Aorta (tissue), 5 donors: ENCODE measurements at regions not wholly inside any gene's neighbourhood (a gene's known extent, or its start where the extent isn't known, plus 50 kb on each side); places are given as distances from the start of the nearest gene placed in this dataset.
"Not testable (repeated sequence)": the region's sequence is repeated elsewhere in the genome, so short reads cannot be mapped to it uniquely, and the experiment has no call there.

Source experiments
- ATAC-seq: fragments of 200-7000 bp; cut with Tn5 transposase; one replicate; pipeline ENCODE4 v1.9.1; 2022; ENCODE audit warnings: moderate library complexity; ENCODE audit not compliant: low FRiP score
- DNase-seq, 2 donors: peaks; one replicate each; pipeline ENCODE4 v3.0.0-alpha.2; 2020
- H3K27ac ChIP-seq, 2 donors: one replicate each; pipeline ENCODE4 v1.5.1; 2013; ENCODE audit warnings: low read length in 2 of 2, mild to moderate bottlenecking in 2 of 2, moderate library complexity in 2 of 2, control low read depth in 1 of 2, inconsistent platforms in 1 of 2, low read depth in 1 of 2
- H3K27me3 ChIP-seq, 2 donors: one replicate each; pipeline ENCODE4 v1.6.1; 2013; ENCODE audit warnings: control low read depth in 1 of 2, low read length in 1 of 2, mild to moderate bottlenecking in 1 of 2, moderate library complexity in 1 of 2; ENCODE audit not compliant: insufficient read depth in 2 of 2, control insufficient read depth in 1 of 2
- H3K36me3 ChIP-seq, 2 donors: one replicate each; pipeline ENCODE4 v1.6.1; 2013; ENCODE audit warnings: control low read depth in 1 of 2, low read length in 1 of 2, mild to moderate bottlenecking in 1 of 2; ENCODE audit not compliant: insufficient read depth in 2 of 2, control insufficient read depth in 1 of 2
- H3K4me1 ChIP-seq, 2 donors: one replicate each; pipeline ENCODE4 v1.6.1; 2013; ENCODE audit warnings: low read length in 2 of 2, control low read depth in 1 of 2, mild to moderate bottlenecking in 1 of 2, moderate library complexity in 1 of 2; ENCODE audit not compliant: insufficient read depth in 2 of 2, control insufficient read depth in 1 of 2
- H3K4me3 ChIP-seq, 2 donors: one replicate each; pipeline ENCODE4 v1.5.1; 2013; ENCODE audit warnings: low read length in 2 of 2, control low read depth in 1 of 2, mild to moderate bottlenecking in 1 of 2
- H3K9me3 ChIP-seq: one replicate; pipeline ENCODE4 v1.6.1; 2013; ENCODE audit warnings: mild to moderate bottlenecking, low read length; ENCODE audit not compliant: control insufficient read depth
- WGBS, 2 donors: extraction: QIAGEN DNeasy Blood & Tissue Kit; methylation state at CpG; one replicate each; pipeline ENCODE4 v1.1.7; 2013; 5-methylcytosine and 5-hydroxymethylcytosine counted together
- intact Hi-C, 2 donors: fragments of 100-400 bp; cut with DNase I; formaldehyde crosslinking; loops; one replicate each; pipeline versions ENCODE4 v1.14.2 to v1.15.0; 2022
- donor health status: healthy with polysubstance abuse.
- donor health status: Bipolar disorder and iron deficiency.
- donor health status: DM: no; HTN: no; CAD: no.
- donor health status: DM: no; HTN: no; CAD: no.
- donor health status: DM: yes; HTN: yes; CAD: no.

DNA sequence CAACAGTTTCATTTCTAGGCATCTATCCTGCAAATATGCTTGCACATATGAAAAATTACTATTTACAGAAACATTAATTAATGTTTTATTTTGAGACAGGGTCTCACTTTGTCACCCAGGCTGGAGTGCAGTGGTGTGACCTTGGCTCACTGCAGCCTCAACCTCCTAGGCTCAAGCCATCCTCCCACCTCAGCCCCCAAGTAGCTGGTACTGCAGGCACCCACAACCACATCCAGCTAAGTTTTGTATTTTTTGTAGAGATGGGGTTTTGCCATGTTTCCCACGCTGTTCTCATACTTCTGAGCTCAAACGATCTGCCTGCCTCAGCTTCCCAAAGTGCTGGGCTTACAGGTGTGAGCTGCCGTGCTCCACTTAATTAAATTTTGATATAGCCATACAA is 86.2 kb upstream of the CCND2 start:
- H3K4me1 ChIP-seq, H3K27ac ChIP-seq, H3K9me3 ChIP-seq, ATAC-seq, H3K27me3 ChIP-seq, DNase-seq, H3K36me3 ChIP-seq, H3K4me3 ChIP-seq, intact Hi-C loops: not testable (repeated sequence)
- WGBS, 2 donors, result 41 to 44% methylated on average over 3 of the region's 3 CpGs

DNA sequence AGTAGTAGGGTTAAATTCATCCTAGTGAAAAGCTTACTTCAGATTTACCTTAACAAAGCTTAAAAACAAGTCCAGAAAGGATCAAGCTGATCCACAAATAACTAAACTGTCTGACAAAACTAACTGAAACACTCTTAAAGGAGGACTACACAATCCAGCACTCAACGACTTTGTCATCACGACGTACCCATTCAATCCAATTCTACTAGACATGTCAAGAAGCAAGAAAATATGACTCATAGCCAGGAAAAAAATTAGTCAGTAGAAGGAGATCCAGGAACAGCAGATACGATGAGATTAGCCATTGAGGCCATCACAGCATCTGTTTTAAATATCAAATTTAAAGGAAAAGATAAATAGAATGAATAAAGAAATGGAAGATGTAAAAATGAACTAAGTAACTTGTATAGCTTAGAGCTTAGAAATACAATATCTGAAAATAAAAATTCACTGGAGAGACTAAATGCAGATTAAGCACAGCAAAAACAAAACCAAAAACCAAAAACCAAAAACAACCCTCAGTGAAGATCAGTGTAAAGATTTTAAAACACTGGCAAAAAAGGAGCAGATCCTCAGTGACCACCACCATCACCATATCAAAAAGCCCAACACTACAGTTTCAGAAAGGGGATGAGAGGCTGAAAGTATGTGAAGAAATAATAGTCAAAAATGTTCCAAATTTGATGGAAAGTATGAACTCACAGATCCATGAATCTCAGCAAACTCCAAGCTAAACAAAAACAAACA is 95.0 kb upstream of the CCND2 start:
- H3K4me1 ChIP-seq, result no peaks in the 10 kb centered on the region
- no peak overlapping the region for H3K27ac ChIP-seq
- intact Hi-C loops, result no loop called here
- no peaks in the 10 kb centered on the region for H3K27me3 ChIP-seq
- 72 to 73% methylated on average over 4 of the region's 4 CpGs for WGBS, 2 donors
- no peaks in the 10 kb centered on the region for H3K36me3 ChIP-seq
- H3K9me3 ChIP-seq, result no peaks in the 10 kb centered on the region
- DNase-seq (no peak), ATAC-seq (no peak)
- no peak overlapping the region for H3K4me3 ChIP-seq

DNA sequence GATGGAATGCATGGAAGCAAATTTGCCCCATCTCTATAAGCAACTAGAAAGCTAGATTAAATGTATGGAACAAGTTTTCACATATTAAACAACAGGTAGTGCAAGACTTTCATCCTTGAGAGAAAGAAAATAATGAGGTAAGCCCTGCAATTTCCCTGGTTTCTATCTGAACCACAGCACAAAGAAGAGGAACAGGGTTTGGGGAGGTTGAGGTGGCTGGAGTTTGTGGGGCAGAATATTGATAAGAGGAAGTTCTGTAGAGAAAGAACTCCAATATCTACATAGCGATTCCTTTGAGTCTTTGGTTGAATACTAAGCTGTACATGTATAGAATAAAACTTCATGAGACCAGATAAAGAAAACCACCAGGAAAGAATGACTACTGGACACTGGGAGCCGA is 96.3 kb upstream of the CCND2 start:
- Histone ChIP-seq H3K27me3 (no peaks in the 10 kb centered on the region), H3K36me3 (no peaks in the 10 kb centered on the region), H3K4me3 (no peak overlapping the region), H3K4me1 (no peaks in the 10 kb centered on the region), H3K9me3 (no peaks in the 10 kb centered on the region), H3K27ac (no peak overlapping the region)
- DNase-seq (no peak), ATAC-seq (no peak)
- 91 to 92% methylated on average over 2 of the region's 2 CpGs for WGBS, 2 donors
- intact Hi-C loops, result no loop called here

DNA sequence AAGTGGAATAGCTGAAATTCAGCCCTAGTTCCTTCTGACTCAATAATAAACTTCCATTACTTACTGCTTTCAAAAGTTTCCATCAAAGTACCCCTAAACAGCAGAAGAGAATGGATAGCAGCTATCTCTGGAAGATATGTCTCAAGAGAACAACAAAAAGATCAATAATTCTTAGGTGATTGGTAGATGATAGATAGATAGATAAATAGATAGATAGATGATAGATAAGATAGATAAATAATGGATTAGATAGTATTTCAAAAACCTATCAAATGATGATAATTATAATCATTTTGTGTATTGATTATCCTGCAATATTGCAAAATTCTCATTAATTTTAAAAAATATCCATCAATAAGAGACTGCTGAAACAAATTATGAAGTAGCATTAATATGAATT is 97.4 kb upstream of the CCND2 start:
- H3K36me3 ChIP-seq, result no peaks in the 10 kb centered on the region
- intact Hi-C loops, result no loop called here

DNA sequence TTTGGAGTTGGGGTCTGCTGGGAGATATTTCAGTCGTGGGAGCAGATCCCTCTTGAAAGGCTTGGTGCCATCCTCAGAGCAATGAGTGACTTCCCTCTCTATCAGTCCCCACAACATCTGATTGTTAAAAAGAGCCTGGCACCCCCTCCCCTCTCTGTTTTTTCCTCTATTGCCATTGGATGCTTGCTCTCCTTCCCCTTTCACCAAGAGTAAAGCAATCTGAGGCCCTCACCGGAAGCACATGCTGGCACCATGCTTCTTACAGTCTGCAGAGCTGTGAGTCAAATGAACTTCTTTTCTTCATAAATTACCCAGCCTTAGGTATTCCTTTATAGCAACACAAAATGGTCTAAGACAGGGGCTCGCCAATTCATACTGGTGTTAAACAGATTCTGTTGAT is 99.1 kb upstream of the CCND2 start:
- Histone ChIP-seq H3K27me3 (peaks cover 0 to 1% of the 10 kb centered on the region in 2 donors), H3K36me3 (no peaks in the 10 kb centered on the region), H3K9me3 (no peaks in the 10 kb centered on the region), H3K4me3 (no peak overlapping the region), H3K27ac (no peak overlapping the region), H3K4me1 (no peaks in the 10 kb centered on the region)
- intact Hi-C loops, result no loop called here
- WGBS, 2 donors, result 84 to 86% methylated on average over 3 of the region's 3 CpGs
- no peak for DNase-seq
- no peak for ATAC-seq

More for the DNA sequence above, 97.4 kb upstream of the CCND2 start:
- Histone ChIP-seq H3K27ac (no peak overlapping the region), H3K4me3 (no peak overlapping the region), H3K27me3 (no peaks in the 10 kb centered on the region), H3K4me1 (no peaks in the 10 kb centered on the region), H3K9me3 (no peaks in the 10 kb centered on the region)
- DNase-seq, result no peak
- ATAC-seq, result no peak

DNA sequence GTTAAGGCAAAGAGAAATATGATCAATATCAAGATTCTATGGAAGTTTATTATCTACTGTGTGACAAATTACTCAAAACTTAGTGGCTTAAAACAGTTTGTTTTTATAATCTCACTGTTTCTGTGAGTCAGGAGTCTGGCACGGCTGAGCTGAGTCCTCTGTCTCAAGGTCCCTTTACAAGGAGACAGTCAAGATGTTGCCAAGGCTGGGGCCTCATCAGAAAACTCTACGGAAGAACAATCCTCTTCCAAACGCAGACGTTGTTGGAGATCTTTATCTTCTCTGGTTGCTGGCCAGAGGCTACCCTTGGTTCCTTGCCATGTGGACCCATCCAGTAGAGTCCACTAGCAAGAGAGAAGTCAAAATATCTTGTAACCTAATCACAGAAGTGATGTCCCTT is 100.6 kb upstream of the CCND2 start:
- no peak for ATAC-seq
- H3K9me3 ChIP-seq, result no peaks in the 10 kb centered on the region

DNA sequence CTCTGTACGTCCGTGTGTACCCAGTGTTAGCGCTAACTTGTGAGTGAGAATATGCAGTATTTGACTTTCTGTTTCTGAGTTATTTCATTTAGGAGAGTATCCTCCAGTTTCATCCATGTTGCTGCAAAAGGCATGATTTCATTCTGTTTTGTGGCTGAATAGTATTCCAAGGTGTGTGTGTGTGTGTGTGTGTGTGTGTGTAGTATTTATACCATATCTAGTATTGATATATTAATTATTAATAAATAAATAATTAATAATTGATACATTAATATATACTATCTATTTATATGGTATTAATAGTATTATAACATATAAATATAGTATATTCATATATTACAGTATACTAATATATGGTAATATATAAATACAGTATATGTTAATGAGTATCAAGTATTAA is 101.8 kb upstream of the CCND2 start:
- DNase-seq (no peak), ATAC-seq (no peak)
- H3K9me3 ChIP-seq, result no peaks in the 10 kb centered on the region
- H3K27ac ChIP-seq, result no peak overlapping the region
- H3K36me3 ChIP-seq, result no peaks in the 10 kb centered on the region
- peaks cover 0 to 1% of the 10 kb centered on the region in 2 donors for H3K27me3 ChIP-seq
- WGBS, 2 donors, result 88 to 91% methylated on average over 3 of the region's 3 CpGs
- no peaks in the 10 kb centered on the region for H3K4me1 ChIP-seq
- H3K4me3 ChIP-seq, result no peak overlapping the region
- intact Hi-C loops, result no loop called here

More for the DNA sequence above, 100.6 kb upstream of the CCND2 start:
- intact Hi-C loops, result no loop called here
- WGBS, 2 donors, result 16 to 22% methylated on average over 4 of the region's 4 CpGs
- Histone ChIP-seq H3K27ac (no peak overlapping the region), H3K4me3 (no peak overlapping the region), H3K4me1 (no peaks in the 10 kb centered on the region), H3K27me3 (peaks cover 0 to 1% of the 10 kb centered on the region in 2 donors), H3K36me3 (no peaks in the 10 kb centered on the region)
- DNase-seq, result no peak

DNA sequence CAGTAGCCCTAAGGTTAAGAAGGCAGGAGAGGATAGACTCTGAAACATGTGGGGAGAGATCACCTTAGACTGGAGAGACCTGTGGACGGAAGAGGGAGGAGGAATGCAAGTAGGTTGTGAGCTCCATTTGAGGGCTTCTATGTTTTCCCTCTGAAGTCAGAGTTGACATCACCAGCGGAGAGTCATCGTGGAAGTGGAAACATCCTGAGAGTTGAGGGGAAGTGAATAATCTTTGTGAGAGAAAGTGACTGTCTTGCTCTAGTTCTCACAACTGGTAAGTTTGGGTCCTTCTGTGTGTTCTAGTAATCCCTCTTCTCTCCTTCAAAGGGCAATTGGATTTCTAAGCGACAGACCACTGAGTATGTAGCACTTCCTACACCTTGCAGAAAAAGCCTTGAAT is 103.6 kb upstream of the CCND2 start:
- intact Hi-C loops, result no loop called here
- Histone ChIP-seq H3K4me3 (no peak overlapping the region), H3K27ac (no peak overlapping the region), H3K4me1 (no peaks in the 10 kb centered on the region), H3K9me3 (no peaks in the 10 kb centered on the region), H3K36me3 (no peaks in the 10 kb centered on the region), H3K27me3 (peaks cover 0 to 1% of the 10 kb centered on the region in 2 donors)
- no peak for DNase-seq
- ATAC-seq, result no peak
- WGBS, 2 donors, result 76 to 78% methylated on average over 4 of the region's 4 CpGs

DNA sequence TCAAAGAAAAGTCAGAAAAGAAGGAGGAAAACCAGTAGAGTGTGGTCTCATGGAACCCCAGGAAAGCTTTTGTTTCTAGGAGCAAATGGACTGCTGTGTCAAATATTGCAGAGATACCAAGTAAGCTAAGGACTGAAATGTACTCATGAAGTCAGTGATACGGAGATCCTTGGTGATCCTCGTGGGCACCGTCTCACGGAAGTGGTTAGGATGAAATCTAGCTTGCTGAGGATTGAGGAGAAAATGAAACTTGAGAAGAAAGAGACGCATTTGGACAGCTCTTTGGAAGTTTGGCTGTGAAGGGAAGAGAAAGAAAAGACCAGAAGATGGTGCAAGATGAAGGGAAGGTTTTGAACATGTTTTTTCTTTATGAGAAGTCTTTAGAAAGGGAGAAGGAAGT is 104.0 kb upstream of the CCND2 start:
- H3K27me3 ChIP-seq, result peaks cover 0 to 1% of the 10 kb centered on the region in 2 donors
- no peak overlapping the region for H3K4me3 ChIP-seq
- no peaks in the 10 kb centered on the region for H3K9me3 ChIP-seq
- intact Hi-C loops, result no loop called here
- H3K27ac ChIP-seq, result no peak overlapping the region
- DNase-seq (no peak), ATAC-seq (no peak)
- H3K36me3 ChIP-seq, result no peaks in the 10 kb centered on the region
- H3K4me1 ChIP-seq, result no peaks in the 10 kb centered on the region
- 78 to 80% methylated on average over 5 of the region's 5 CpGs for WGBS, 2 donors
